ENCODE measurements at regions not wholly inside any gene's neighbourhood (a gene's known extent, or its start where the extent isn't known, plus 50 kb on each side); places are given as distances from the start of the nearest gene placed in this dataset.

DNA sequence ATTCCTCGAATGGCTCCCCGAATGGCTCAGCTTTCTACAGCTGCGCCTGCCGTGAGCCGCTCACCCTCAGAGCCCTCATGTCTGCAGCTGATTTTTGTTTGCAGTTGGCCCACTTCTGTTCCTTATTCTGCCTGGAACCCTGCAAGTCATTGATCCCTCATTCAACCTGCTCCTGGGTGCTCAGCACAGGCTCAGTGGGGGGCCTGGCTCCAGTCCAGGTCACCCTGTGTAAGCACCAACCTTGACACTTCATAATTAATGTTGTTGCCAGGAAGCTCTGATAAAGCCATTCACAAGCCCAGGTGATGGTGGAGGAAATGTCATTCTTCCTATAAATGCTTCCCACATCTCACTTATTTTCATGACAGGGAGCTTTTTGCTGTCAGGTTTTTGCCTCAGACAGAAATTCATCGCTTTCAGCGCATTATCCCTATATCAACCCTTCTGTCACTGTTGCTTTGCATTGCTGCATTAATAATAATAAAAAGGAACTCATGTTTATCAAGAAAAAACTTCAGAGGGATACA, 85.7 kb downstream of the F11 start:
- no peak for DNase-seq

DNA sequence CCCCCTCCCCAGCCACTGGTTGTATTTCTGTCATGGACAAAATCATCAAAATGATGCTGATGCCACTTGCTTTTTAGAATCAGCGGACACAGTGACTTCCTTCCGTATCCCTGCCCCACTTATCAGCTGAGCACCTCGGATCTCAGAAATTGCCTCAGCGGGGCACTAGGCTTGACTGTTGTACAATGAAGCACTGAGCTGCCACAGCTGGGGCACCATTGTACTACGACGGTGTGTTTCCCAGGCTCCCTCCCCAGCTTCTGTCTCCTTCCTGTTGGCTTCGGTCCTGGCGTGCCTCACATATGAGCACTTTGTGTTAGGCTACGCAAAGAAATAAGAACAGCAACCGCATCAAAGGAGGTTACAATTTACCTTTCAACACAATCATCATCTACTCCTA, 82.4 kb downstream of the F11 start:
- DNase-seq, result no peak

DNA sequence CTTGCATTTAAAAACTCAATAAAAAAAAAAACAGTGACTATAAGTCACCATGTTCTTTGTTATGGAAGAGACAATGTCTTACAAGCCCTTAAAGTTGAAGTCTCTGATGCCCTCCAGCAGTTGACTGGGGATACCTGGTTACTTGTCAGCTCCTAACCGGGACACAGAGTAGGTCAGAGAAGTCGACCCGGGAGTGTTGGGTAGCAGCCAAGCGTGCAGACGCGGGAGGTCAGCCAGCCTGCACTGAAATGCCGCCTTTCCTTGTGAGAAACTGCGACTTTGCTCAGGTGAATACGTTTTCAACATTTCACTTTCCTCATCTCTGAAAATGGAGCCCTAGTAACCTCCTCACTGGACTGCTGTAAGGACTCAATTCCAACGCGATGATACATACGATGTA, 81.8 kb downstream of the F11 start:
- DNase-seq, result no peak

DNA sequence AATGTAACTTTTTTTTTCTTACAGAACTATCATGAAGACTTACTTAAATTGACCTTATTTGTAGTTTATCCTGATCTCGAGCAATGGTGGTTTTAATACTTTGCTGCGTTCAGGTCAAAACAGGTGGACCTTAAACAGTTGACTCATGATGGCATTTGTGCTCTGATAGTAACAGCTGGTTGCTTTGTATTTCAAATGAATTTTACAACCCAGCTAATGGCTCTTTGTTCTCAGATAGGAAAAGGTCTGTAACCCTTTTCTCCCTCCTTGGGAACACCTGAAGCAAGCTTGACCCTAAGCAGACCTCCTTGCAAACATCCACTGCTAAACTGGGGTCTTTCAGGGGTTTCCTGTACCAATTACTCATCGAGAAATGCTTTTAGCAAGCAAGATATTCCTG, 79.2 kb downstream of the F11 start:
- no peak for DNase-seq

DNA sequence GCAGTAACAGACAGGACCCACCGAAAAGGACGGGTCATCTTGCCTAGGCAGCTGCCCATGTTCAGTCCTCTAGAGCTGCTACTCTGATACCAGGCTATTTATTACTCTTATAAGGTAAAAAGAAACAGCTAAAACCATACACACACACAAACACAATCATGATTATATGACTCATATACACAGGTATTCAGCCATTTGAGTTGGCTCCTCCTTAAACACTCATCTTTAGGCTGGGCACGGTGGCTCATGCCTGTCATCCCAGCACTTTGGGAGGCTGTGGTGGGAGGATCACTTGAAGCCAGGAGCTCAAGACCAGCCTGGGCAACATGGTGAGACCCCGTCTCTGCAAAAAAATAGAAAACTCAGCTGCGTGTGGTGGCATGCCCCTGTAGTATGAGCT, 76.6 kb downstream of the F11 start:
- DNase-seq, result no peak

DNA sequence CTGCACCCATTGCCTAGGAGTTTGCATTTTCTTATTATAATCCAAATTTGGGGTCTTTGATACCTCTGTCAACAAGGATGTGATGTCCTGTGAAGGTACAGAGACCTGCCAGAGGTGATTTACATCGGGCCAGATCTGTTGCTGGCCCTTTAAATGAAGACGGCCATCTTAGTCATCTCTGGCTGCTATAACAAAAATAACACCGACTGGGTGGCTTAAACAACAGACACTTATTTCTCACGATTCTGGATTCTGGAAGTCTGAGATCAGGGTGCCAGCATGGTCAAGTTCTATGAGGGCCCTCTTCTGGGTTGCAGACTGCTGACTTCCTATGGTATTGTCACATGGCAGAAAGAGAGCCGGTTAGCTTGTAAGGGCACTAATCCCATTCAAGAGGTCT, 75.7 kb downstream of the F11 start:
- no peak for DNase-seq
